Ovary (tissue), 7 donors: ENCODE measurements at regions not wholly inside any gene's neighbourhood (a gene's known extent, or its start where the extent isn't known, plus 50 kb on each side); places are given as distances from the start of the nearest gene placed in this dataset.

Experiments used
- DNase-seq, 5 donors: peaks; one replicate each; pipeline ENCODE4 v3.0.0-alpha.2; 2019 to 2020
- H3K27ac ChIP-seq, 2 donors: fragments of 200-600 bp; one replicate each; pipeline versions ENCODE4 v1.5.1 to v1.8.0; 2019 to 2022
- H3K27me3 ChIP-seq: fragments of 200-600 bp; one replicate; pipeline ENCODE4 v1.8.0; 2022
- H3K36me3 ChIP-seq: fragments of 200-600 bp; sonication (generic); one replicate; pipeline ENCODE4 v1.5.1; 2019
- H3K4me1 ChIP-seq: one replicate; pipeline ENCODE4 v1.8.1; 2013; ENCODE audit warnings: mild to moderate bottlenecking, moderate library complexity; ENCODE audit not compliant: insufficient read depth
- H3K4me3 ChIP-seq: fragments of 200-600 bp; sonication (generic); one replicate; pipeline ENCODE4 v1.5.1; 2017
- H3K9me3 ChIP-seq, 2 donors: fragments of 200-600 bp in 1 of 2; sonication (generic) in 1 of 2; one replicate each; pipeline versions ENCODE4 v1.5.1 to v1.8.1; 2013 to 2019; ENCODE audit warnings: mild to moderate bottlenecking in 1 of 2, moderate library complexity in 1 of 2
- EP300 ChIP-seq: sonication (generic); formaldehyde crosslinking; IDR thresholded peaks from one replicate; pipeline ENCODE4 v1.6.1; 2017; ENCODE audit warnings: antibody characterized with exemption
- POLR2A ChIP-seq: fragments of 450-650 bp; IDR thresholded peaks from one replicate; pipeline ENCODE4 v1.6.1; 2017; ENCODE audit warnings: antibody characterized with exemption, mild to moderate bottlenecking, moderate library complexity
- WGBS, 3 donors: extraction: QIAGEN DNeasy Blood & Tissue Kit in 1 of 3; methylation state at CpG; one replicate each; pipeline versions ENCODE4 v1.1.5 to v1.1.7; 2013 to 2017; 5-methylcytosine and 5-hydroxymethylcytosine counted together
- intact Hi-C, 4 donors: fragments of 100-400 bp; cut with DNase I; formaldehyde crosslinking; loops; one replicate each; pipeline versions ENCODE4 v1.11.0 to v1.15.1; 2022 to 2023
- TF ChIP-seq, protein P1 (sequence below), 3 donors: fragments of 450-650 bp in 2 of 3; fragments of 200-600 bp in 1 of 3; IDR thresholded peaks; one replicate each; pipeline versions ENCODE4 v1.5.1 to v1.8.0; 2016 to 2022; ENCODE audit warnings: antibody characterized with exemption in 3 of 3, mild to moderate bottlenecking in 1 of 3
- donor health status: DM: no; HTN: no; CAD: no; lungs with moderate emphysema.
- donor health status: DM: no; HTN: no; CAD: no.
- donor health status: Bipolar disorder and iron deficiency.
- donor health status: DM: no; HTN: no; CAD: no.
- donor health status: DM: yes; HTN: yes; CAD: no.

DNA sequence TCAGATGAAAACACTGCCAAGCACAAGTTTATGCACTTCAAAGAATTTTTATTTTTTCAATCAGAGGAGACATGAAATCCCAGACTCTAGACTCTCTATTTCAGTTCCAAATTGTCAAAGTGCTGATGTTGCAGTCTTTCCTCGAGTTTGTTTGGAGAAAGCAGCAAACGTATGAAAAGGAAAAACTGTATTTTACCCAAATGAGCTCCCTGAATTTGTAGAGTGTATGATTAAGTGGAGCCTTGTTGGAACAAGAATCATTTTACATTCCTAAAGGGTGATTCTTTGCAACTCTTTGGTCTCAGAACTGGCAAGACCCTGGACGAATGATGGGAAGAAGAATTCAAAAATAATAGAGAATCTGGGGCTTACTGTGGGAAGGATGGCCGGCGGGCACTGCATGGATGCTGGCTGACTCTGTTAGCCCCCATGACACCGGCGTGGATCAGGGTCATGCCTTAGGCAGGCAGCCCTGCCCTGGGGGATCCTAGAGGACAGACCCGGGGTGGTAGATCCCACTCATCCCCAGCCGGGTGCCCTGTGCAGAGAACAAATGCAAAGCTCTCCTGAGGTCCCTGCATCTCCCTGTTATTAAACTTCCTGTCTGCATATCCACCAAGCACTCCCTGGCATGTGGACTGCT lies 207.4 kb downstream of the FNDC1 start:
- Histone ChIP-seq H3K27ac (no peak overlapping the region), H3K4me1 (peaks cover 15% of the 10 kb centered on the region), H3K4me3 (no peak overlapping the region), H3K27me3 (no peaks in the 10 kb centered on the region), H3K9me3 (no peaks in the 10 kb centered on the region), H3K36me3 (no peaks in the 10 kb centered on the region)
- WGBS, 3 donors, result 8 to 13% (median 13%) methylated on average over 9 of the region's 9 CpGs
- TF ChIP-seq, protein P1, sequence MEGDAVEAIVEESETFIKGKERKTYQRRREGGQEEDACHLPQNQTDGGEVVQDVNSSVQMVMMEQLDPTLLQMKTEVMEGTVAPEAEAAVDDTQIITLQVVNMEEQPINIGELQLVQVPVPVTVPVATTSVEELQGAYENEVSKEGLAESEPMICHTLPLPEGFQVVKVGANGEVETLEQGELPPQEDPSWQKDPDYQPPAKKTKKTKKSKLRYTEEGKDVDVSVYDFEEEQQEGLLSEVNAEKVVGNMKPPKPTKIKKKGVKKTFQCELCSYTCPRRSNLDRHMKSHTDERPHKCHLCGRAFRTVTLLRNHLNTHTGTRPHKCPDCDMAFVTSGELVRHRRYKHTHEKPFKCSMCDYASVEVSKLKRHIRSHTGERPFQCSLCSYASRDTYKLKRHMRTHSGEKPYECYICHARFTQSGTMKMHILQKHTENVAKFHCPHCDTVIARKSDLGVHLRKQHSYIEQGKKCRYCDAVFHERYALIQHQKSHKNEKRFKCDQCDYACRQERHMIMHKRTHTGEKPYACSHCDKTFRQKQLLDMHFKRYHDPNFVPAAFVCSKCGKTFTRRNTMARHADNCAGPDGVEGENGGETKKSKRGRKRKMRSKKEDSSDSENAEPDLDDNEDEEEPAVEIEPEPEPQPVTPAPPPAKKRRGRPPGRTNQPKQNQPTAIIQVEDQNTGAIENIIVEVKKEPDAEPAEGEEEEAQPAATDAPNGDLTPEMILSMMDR (IDR thresholded peaks at IDR 0.05), result no peak
- TF ChIP-seq POLR2A, result no peak
- no peak for TF ChIP-seq EP300
- DNase-seq, result no peak
- intact Hi-C loops, result no loop called here

DNA sequence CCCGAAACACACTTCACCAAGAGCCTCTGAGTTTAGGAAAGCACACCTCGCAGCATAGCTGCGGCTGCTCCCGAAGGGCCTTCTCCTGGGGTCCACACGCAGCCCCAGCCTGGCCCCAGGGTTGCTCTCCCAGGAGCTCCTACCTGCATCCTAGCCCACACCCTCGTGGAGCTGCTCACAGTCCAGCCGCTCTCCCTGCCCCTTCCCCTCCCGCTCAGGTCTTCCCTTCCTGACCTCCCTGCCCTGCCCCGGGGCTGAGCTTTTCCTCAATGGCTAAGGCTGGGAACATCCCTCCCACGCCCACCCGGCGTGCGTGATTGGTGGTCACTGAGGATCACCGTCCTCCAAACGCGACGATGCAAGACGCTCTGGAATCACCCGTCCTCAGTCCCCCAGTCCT lies 205.8 kb downstream of the FNDC1 start:
- intact Hi-C loops, result no loop called here
- TF ChIP-seq, protein P1 (IDR thresholded peaks at IDR 0.05), result no peak
- no peak for TF ChIP-seq EP300
- TF ChIP-seq POLR2A, result no peak
- 94 to 96% (median 95%) methylated on average over 19 of the region's 19 CpGs for WGBS, 3 donors

DNA sequence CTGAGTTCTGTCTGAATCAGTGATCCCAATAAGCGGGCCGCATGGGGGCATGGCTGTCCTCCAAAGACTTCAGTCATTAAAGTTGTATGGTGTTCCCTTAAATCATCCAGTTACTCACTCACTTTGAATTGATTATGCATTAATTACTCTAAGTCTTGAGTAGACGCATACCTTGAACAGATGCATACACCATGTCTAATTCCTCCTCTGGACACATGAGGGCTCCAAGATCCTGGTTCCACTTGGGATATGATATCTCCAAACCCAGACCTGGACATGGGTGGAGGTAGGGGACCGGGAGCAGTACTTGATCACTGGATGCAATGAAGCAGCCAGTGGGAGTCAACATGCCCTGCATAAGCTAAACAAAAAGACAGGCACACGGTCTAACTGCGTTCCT lies 204.5 kb downstream of the FNDC1 start:
- no peak for DNase-seq

More for the DNA sequence above, 205.8 kb downstream of the FNDC1 start:
- H3K27me3 ChIP-seq, result no peaks in the 10 kb centered on the region
- H3K27ac ChIP-seq, result no peak overlapping the region
- no peaks in the 10 kb centered on the region for H3K9me3 ChIP-seq
- no peaks in the 10 kb centered on the region for H3K36me3 ChIP-seq
- no peak for DNase-seq
- H3K4me1 ChIP-seq, result peaks cover 15% of the 10 kb centered on the region
- H3K4me3 ChIP-seq, result no peak overlapping the region

DNA sequence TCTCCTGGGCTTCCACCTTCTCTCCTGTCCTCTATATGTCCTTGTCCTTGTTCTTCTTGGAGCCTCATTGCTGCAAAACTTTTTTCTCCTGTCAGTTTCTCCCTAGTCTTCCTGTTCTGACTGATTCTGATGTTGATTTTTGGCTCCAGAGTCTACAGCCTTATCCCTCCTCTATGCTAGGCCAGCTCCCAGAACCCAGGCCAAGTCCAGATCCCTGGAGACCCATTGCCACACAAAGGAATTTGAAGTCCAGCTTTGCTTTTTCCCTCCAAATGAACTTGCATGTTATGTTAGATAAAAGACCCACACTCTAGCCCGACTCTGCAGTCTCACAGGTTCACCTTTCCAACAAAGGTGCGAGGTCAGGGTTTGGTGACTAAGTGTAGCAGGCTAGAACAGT lies 203.1 kb downstream of the FNDC1 start:
- 78 to 92% (median 84%) methylated on average over 2 of the region's 2 CpGs for WGBS, 3 donors
- Histone ChIP-seq H3K4me1 (peaks cover 9% of the 10 kb centered on the region), H3K4me3 (no peak overlapping the region), H3K27ac (no peak overlapping the region), H3K27me3 (no peaks in the 10 kb centered on the region), H3K36me3 (no peaks in the 10 kb centered on the region), H3K9me3 (no peaks in the 10 kb centered on the region)
- intact Hi-C loops, result no loop called here
- DNase-seq, result no peak
- TF ChIP-seq POLR2A (no peak), EP300 (no peak)
- TF ChIP-seq, protein P1 (IDR thresholded peaks at IDR 0.05), result no peak

More for the DNA sequence above, 204.5 kb downstream of the FNDC1 start:
- WGBS, 3 donors, result 92 to 94% (median 92%) methylated on average over 6 of the region's 6 CpGs
- Histone ChIP-seq H3K9me3 (no peaks in the 10 kb centered on the region), H3K27me3 (no peaks in the 10 kb centered on the region), H3K4me1 (peaks cover 15% of the 10 kb centered on the region), H3K27ac (no peak overlapping the region), H3K4me3 (no peak overlapping the region), H3K36me3 (no peaks in the 10 kb centered on the region)
- no peak for TF ChIP-seq EP300
- TF ChIP-seq, protein P1 (IDR thresholded peaks at IDR 0.05), result no peak
- no peak for TF ChIP-seq POLR2A
- intact Hi-C loops, result no loop called here
